Stomach (tissue), 4 donors: ENCODE measurements at regions not wholly inside any gene's neighbourhood (a gene's known extent, or its start where the extent isn't known, plus 50 kb on each side); places are given as distances from the start of the nearest gene placed in this dataset.

Experiments
- EP300 ChIP-seq: sonication (generic); formaldehyde crosslinking; IDR thresholded peaks from one replicate; pipeline ENCODE4 v1.6.1; 2017; ENCODE audit warnings: antibody characterized with exemption
- POLR2A ChIP-seq, 4 donors: fragments of 450-650 bp; IDR thresholded peaks; one replicate each; pipeline ENCODE4 v1.6.1; 2016; ENCODE audit warnings: antibody characterized with exemption in 4 of 4, control low read depth in 2 of 4, mild to moderate bottlenecking in 1 of 4, moderate library complexity in 1 of 4
- POLR2AphosphoS5 ChIP-seq, 3 donors: sonication (generic); formaldehyde crosslinking; IDR thresholded peaks; one replicate each; pipeline ENCODE4 v1.6.1; 2016; ENCODE audit warnings: antibody characterized with exemption in 3 of 3
- TF ChIP-seq, protein P1 (sequence below), 7 experiments: fragments of 450-650 bp in 4 of 7; fragments of 200-600 bp in 3 of 7; sonication (generic) in 3 of 7; IDR thresholded peaks; one replicate each; pipeline ENCODE4 v1.5.1; 2016 to 2019; ENCODE audit warnings: antibody characterized with exemption in 7 of 7, control low read depth in 2 of 7, mild to moderate bottlenecking in 1 of 7

DNA sequence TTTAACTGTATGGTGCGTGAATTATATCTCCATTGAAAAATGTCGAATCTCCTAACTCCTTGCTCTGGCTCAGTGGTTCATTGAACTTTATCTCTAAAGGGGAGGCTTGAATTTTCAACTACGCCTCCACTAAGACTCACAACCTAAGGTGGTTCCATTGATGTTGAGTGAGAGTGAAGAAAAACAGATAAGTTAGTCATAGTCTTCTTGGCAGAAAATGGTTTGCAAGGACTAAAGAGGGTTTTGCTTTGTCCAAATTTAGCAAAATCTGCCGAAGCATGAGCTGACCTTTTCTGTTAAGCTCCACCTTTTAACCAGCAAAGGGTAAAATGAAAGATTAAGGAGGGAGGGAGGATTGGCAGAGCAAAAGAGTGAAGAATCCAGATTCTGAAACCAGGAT, 290.2 kb upstream of the SPTLC3 start:
- TF ChIP-seq POLR2AphosphoS5 (IDR thresholded peaks at IDR 0.05) (no peak), EP300 (no peak), POLR2A (IDR thresholded peaks at IDR 0.05) (no peak)
- TF ChIP-seq, protein P1, sequence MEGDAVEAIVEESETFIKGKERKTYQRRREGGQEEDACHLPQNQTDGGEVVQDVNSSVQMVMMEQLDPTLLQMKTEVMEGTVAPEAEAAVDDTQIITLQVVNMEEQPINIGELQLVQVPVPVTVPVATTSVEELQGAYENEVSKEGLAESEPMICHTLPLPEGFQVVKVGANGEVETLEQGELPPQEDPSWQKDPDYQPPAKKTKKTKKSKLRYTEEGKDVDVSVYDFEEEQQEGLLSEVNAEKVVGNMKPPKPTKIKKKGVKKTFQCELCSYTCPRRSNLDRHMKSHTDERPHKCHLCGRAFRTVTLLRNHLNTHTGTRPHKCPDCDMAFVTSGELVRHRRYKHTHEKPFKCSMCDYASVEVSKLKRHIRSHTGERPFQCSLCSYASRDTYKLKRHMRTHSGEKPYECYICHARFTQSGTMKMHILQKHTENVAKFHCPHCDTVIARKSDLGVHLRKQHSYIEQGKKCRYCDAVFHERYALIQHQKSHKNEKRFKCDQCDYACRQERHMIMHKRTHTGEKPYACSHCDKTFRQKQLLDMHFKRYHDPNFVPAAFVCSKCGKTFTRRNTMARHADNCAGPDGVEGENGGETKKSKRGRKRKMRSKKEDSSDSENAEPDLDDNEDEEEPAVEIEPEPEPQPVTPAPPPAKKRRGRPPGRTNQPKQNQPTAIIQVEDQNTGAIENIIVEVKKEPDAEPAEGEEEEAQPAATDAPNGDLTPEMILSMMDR (IDR thresholded peaks at IDR 0.05), result no peak
